PC-9 (cell line): ENCODE measurements at regions not wholly inside any gene's neighbourhood (a gene's known extent, or its start where the extent isn't known, plus 50 kb on each side); places are given as distances from the start of the nearest gene placed in this dataset.

ENCODE experiments used
- CTCF ChIP-seq: fragments of 200-600 bp; sonication (generic); conservative IDR thresholded peaks from 2 replicates; pipeline ENCODE4 v1.6.1; 2017; ENCODE audit warnings: mixed run types, antibody characterized with exemption, mild to moderate bottlenecking, moderate library complexity
- EZH2 ChIP-seq: fragments of 200-600 bp; sonication (generic); IDR thresholded peaks from 2 replicates; pipeline ENCODE4 v1.8.0; 2017; ENCODE audit warnings: antibody characterized with exemption, low read depth

DNA sequence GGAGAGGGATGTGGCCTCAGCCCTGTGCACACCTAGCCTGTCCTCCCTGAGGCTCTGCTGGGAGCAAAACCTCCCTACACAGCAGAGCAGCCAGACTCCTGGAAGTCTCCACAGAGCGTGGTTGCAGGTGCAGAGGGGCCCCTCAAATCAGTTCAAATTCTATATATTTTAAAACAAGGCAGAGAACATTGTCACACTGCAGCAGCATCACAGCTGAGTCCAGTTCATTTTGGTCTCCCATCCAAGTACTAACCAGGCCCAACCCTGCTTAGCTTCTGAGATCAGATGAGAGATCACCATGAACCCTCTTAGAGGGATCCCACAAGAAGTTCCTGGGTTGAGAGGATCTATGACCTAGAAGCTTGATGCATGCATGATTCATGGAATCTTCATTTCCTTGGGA lies 331.0 kb upstream of the RGMA start:
- TF ChIP-seq CTCF = no peak
- TF ChIP-seq EZH2 = no peak
